C4-2B (cell line): ENCODE measurements at regions not wholly inside any gene's neighbourhood (a gene's known extent, or its start where the extent isn't known, plus 50 kb on each side); places are given as distances from the start of the nearest gene placed in this dataset.

Source experiments
- ZFX ChIP-seq: fragments of 450-650 bp; IDR thresholded peaks from 2 replicates; pipeline ENCODE4 v1.6.1; 2017
- TF ChIP-seq, protein P1 (sequence below): fragments of 450-650 bp; conservative IDR thresholded peaks from 2 replicates; pipeline ENCODE4 v1.5.1; 2017; ENCODE audit warnings: mild to moderate bottlenecking

DNA sequence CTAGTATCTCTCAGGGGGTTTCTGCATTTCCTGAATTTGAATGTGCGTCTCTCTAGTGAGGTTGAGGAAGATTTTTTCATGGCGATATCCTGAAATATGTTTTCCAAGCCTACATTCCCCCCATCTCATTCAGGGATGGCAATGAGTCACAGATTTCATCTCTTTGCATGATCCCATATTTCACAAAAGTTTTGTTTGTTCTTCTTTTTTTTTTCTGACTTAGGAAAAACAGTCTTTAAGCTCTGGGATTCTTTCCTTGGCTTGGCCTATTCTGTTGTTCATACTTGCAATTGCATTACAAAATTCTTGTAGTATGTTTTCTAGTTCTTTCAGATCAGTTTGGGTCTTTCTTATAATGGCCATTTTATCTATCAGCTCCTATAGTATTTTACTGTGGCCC is 136.5 kb downstream of the DSEL start:
- TF ChIP-seq, protein P1, sequence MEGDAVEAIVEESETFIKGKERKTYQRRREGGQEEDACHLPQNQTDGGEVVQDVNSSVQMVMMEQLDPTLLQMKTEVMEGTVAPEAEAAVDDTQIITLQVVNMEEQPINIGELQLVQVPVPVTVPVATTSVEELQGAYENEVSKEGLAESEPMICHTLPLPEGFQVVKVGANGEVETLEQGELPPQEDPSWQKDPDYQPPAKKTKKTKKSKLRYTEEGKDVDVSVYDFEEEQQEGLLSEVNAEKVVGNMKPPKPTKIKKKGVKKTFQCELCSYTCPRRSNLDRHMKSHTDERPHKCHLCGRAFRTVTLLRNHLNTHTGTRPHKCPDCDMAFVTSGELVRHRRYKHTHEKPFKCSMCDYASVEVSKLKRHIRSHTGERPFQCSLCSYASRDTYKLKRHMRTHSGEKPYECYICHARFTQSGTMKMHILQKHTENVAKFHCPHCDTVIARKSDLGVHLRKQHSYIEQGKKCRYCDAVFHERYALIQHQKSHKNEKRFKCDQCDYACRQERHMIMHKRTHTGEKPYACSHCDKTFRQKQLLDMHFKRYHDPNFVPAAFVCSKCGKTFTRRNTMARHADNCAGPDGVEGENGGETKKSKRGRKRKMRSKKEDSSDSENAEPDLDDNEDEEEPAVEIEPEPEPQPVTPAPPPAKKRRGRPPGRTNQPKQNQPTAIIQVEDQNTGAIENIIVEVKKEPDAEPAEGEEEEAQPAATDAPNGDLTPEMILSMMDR: no peak
- TF ChIP-seq ZFX: no peak
